ENCODE measurements at regions not wholly inside any gene's neighbourhood (a gene's known extent, or its start where the extent isn't known, plus 50 kb on each side); places are given as distances from the start of the nearest gene placed in this dataset.
"Not testable (repeated sequence)": the region's sequence is repeated elsewhere in the genome, so short reads cannot be mapped to it uniquely, and the experiment has no call there.

DNA sequence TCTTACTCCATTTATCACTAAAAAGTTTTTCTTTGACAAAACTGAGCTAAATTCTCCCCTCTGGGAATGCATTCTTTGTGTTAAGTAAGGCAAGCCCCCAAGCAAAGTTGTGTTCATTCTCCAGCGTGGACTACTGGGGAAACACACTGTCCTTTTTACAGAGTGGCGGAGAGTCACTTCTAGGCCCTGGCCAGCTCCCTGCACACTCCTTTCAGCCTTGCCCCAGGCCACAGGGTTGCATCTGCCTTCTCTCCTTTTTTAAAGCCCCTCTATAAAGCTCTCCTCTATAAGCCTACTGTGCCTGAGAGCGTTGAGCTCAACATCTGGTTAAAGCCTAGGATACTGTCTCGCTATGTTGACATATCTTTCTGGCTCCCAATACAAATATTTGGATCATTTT, 803.4 kb downstream of the PCDH17 start:
- no peak for ATAC-seq
- DNase-seq = no peak
- intact Hi-C loops (cut with DNase I, micrococcal nuclease) = no loop called here

DNA sequence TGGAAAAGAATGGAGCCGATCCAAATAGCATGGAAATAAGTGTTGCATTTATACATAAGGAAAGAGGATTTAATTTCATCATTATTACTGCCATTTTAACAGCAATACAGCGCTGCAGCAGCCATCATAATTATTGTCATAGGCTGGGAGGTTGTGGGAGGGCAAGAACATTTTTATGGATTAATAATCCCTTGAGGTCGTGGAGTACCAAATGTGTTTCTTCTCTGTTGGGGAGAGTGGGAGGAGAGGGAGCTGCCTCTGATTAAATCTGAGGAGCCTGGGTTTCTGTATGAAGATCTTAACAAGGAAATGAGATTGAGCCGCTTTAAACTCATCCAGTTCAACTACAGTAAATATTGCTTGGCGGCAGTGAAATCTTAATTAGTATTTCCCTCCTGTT, 805.9 kb downstream of the PCDH17 start:
- intact Hi-C loops (cut with DNase I, micrococcal nuclease) = no loop called here
- DNase-seq = no peak
- no peak for ATAC-seq

DNA sequence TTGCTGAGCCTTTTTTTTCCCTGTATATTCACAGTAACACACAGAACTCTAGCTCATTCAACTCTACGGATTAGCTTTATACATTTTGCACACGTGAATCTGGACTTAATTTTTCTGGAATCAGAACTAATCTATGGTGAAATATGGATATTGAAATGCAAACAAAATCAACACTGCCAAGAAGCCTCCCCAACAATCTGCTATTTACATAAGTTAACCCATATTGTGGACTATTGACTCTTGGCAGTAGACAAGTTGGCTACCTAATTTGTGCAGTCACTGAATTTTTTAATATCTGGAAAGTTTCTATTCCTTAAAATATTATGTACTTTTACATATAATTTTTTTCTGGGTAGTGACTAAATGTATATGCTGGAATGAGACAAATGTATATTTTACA, 815.4 kb downstream of the PCDH17 start:
- intact Hi-C loops (cut with DNase I, micrococcal nuclease) = no loop called here
- no peak for ATAC-seq
- DNase-seq = no peak

DNA sequence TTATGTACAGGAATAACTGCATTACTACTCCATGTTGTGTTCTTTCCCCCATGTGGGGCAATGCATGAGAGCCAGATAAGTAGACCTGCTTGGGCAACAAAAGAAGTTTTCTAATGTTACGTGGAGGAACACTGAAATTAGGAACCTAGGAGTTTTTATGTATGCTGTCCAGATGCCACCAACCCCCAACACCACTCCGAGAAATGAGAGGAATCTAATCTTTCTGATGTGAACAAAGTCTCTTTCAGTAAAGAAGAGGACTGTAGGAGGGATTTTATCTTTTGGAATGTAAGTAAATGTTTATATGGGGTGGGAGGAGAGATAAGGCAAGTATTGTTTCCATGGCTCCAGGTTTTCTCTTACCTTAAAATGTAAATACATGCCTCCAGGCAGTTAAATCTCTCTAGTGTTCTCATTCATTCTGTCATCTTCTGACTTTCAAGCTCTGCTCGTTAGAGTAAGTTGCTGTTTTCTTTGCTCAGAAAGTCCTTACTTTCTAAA, 820.6 kb downstream of the PCDH17 start:
- DNase-seq (no peak), ATAC-seq (no peak)
- intact Hi-C loops (cut with DNase I, micrococcal nuclease) = no loop called here

DNA sequence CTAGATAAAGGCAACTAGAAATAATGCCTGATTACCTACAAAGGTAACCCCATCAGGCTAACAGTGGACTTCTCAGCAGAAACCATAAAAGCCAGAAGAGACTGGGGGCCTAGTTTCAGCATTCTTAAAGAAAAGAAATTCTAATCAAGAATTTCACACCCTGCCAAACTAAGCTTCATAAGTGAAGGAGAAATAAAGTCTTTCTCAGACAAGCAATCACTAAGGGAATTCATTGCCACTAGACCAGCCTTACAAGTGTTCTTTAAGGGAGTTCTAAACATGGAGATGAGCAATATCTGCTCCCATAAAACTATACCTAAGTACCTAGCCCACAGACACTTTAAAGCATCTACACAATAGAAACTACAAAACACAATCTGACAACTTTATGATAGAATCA, 823.5 kb downstream of the PCDH17 start:
- DNase-seq = no peak
- no peak for ATAC-seq
- intact Hi-C loops (cut with DNase I, micrococcal nuclease) = no loop called here

DNA sequence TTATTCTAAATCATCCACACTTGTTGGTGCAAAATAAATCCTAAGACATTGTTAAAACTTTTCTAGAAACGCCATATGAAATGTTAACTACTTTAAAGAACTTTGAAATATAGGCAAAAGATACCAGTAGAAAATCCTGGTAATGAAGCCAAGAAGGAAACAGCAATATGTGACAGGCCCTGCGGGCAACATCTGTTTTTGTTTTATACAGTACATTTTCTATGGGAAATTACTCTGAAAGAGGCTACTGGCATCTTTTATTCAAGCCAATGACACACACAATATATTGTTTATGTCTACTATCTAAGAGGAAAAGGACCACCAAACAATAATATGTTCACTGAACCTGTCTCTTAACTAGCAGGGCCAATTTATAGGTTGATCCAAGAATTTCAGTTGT, 829.7 kb downstream of the PCDH17 start:
- intact Hi-C loops (cut with DNase I, micrococcal nuclease) = no loop called here
- no peak for ATAC-seq

DNA sequence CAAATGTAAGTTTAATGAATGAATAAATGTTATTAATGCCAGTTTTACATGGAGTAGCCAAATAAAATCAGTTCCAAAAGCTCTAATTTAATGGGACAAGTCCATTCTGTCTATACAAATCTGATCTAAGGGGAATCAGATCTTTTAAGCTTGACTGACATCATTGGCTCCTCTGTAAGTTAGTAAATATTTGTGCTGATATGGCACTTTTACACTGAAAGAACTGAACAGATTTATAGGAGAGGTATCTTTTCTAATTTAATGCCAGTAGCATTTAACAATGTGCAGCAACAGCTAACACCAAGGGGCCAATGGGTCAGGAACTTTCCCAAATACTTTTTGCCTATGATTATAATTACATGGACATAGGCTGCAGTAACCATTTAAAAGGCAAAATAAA, 832.3 kb downstream of the PCDH17 start:
- intact Hi-C loops (cut with DNase I, micrococcal nuclease) = no loop called here
- DNase-seq (no peak), ATAC-seq (no peak)

More for the DNA sequence above, 829.7 kb downstream of the PCDH17 start:
- no peak for DNase-seq

DNA sequence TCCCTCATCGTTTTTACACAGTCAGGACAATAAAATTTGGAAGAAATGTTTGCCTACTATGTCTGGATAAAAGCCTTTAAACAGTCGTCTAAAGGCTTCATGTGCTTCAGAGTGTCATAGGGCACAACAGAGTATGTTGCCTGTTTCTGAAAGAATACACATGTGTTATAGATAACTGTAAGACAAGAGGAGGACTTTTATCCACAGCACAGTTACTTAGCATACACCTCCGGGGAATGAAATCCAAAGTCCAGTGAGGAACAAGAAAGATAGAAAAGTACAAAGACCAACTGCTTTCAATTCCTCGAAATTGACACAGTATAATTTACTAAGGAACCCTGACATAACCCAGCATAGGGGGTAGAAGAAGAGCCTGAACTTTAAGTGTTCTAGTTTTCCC, 835.6 kb downstream of the PCDH17 start:
- DNase-seq (no peak), ATAC-seq (no peak)
- intact Hi-C loops (cut with DNase I, micrococcal nuclease) = no loop called here

DNA sequence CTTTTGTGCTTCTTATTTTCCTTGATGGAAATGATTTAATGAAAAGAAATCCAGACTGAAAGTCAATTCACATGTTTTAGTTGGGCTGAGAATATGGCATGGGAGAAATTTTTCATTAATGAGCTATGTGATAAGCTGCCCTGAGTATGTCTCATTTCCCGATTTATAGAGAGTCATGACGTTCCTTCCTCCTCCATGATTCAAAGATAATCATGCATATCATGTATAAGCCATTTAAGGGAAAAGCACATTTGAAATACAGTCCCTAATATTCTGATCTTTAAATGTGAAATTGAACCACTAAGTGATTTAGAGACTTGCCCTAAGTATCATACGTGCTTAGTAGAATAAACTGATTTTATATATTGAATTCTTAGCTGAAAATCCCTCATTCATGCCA, 840.9 kb downstream of the PCDH17 start:
- intact Hi-C loops (cut with DNase I, micrococcal nuclease) = no loop called here
- DNase-seq (no peak), ATAC-seq (no peak)

DNA sequence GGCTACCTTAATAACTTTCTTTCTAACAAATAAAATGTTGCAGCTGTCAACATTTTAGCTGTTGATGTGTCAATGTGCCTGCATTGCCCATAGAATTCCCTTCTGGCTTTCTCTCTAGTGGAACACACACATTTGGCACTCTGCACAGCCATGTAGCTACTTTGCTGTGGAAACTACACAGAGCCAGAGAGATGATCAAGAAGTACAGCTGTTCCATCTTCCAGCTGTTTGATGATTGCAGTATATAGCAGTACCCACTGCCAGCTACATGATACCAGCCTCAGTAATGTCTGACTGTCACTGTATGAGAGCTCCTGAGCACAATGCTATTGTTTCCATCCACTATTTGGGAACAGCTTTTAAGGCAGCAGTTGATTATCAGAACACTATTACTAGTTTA, 843.0 kb downstream of the PCDH17 start:
- DNase-seq (no peak), ATAC-seq (no peak)
- intact Hi-C loops (cut with DNase I, micrococcal nuclease) = no loop called here

DNA sequence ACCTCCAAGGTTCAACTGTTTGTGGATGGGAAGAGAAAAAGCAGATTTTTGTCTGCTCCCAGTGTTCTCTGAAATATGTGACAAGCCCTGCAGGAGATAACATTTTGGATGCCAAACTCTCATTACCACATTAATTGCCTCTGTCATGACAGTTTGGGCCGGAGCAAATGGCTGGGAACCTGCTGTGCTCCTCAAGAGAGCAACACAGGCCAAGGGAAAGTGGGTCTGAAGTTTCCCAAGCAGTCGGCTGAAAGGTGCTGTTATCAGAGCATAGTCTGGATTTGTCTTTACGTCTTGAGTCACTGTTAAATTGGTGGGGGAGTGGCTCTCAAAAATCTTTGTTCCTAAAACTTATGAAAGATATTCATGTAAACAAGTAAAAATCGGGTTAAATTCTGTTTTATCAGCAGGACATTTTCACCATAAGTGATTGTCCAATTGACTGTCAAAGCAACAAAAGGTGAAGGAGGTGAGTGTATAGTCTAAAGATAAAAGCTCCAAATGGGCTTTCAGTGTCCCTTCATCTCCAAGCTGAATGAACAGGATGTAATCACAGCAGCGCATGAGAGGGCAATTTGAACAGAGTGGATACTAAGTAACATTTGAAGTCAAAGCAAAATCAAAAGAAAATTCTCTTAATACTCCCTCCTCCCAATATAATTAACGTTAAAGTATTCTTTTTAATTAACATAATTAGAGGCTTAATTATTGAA, 844.8 kb downstream of the PCDH17 start:
- intact Hi-C loops (cut with DNase I, micrococcal nuclease) = no loop called here
- ATAC-seq (no peak), DNase-seq (no peak)

DNA sequence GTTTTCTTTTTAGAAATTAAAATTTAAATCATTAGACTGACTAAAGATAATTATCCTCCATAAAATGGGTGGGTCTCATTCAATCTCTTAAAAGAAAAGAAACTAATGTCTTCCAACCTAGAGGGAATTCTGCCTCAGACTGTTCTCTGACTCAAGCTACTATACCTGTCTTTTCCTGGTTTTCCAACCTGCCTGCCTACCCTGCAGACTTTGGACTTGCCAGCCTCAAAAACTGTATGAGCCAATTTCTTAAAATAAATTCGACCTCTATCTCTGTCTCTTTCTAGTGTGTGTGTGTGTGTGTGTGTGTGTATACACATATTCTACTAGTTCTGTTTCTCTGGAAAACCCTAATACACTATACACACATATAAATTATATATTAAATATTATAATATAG, 847.3 kb downstream of the PCDH17 start:
- no peak for DNase-seq
- intact Hi-C loops (cut with DNase I, micrococcal nuclease) = no loop called here
- ATAC-seq = no peak

DNA sequence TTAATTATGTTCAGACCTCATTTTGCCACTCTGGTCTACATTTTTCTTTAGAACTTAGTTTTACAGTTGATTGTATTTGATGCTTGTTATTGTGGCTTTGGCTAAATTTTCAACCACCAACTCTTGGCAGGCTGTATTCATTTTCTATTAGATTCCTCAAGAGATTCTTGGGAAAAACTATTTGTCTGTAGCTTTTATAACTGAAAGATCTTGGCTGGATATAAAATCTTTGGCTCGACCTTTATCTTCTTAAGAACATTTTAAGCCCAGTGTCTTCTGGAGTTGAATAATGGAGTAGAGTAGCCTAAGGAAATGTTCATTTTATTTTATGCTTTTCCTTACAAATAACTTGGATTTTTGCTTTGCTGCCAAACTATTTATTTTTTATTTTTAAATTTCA, 848.5 kb downstream of the PCDH17 start:
- no peak for ATAC-seq
- intact Hi-C loops (cut with DNase I, micrococcal nuclease) = no loop called here

DNA sequence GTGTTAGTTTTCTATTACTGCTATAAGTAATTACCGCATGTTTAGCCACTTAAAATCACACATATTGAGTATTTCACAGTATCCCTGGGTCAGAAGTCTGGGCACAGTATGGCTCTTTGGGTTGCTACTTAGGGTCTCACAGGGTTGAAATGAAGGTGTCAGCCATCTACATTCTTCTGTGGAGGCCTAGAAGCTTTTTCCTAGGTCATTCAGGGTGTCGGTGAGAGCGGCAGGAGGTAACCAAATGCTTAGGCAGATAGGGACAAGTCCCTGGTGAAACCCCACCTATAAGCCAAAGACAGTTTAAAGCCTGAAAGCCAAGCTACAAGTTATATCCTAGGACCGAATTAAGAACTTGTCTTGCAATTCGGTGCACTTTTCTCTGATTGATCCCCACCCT, 856.7 kb downstream of the PCDH17 start:
- no peak for DNase-seq
- no peak for ATAC-seq
- intact Hi-C loops (cut with DNase I, micrococcal nuclease) = no loop called here

More for the DNA sequence above, 848.5 kb downstream of the PCDH17 start:
- no peak for DNase-seq

DNA sequence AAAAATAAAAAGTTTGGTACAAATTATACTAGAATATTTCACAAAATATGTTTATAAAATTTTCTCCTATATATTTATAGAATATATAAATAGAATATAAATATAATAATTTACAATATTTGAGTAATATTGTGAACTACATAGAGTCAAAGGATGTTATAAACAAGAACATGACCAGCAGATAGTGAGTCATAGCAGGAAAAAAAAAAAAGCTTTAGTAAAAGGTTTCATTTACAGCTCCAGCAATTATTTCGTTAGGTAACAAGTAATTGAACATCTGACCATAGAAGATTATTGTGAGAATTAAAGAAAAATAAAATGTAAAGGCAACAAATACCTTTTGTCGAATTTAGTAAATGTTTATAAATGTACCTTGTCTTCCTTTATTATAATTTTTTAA, 864.1 kb downstream of the PCDH17 start:
- ATAC-seq (no peak), DNase-seq (no peak)
- intact Hi-C loops (cut with DNase I, micrococcal nuclease) = no loop called here

DNA sequence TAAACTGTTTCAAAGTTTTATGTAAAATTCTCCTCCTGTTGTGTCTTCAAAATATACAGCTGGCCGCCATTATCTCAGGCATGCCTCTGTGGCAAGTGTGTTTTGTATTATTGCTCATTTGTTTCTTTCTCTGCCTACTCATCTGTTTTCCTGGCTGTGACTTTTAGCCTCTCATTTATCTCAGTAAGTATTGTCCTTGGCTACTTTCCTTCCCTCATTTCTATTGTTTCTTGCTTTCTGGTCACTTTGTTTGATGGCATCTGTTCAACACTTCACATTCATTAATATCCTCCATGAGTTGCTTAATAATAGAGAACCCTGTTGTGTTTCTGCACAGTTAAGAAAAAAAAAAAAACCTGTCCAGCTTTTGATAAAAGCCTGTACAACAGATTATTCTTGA, 869.4 kb downstream of the PCDH17 start:
- DNase-seq = no peak
- ATAC-seq = no peak
- intact Hi-C loops (cut with DNase I, micrococcal nuclease) = no loop called here

DNA sequence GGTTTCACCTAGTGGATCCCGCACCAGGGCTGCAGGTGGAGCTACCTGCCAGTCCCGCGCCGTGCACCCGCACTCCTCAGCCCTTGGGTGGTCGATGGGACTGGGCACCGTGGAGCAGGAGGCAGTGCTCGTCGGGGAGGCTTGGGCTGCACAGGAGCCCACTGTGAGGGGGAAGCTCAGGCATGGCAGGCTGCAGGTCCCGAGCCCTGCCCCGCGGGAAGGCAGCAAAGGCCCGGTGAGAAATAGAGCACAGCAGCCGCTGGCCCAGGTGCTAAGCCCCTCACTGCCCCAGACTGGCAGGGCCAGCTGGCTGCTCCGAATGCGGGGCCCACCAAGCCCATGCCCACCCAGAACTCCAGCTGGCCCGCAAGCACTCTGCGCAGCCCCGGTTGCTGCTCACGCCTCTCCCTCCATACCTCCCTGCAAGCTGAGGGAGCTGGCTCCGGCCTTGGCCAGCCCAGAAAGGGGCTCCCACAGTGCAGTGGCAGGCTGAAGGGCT, 872.7 kb downstream of the PCDH17 start:
- DNase-seq; intact Hi-C loops (cut with DNase I, micrococcal nuclease); ATAC-seq: not testable (repeated sequence)

DNA sequence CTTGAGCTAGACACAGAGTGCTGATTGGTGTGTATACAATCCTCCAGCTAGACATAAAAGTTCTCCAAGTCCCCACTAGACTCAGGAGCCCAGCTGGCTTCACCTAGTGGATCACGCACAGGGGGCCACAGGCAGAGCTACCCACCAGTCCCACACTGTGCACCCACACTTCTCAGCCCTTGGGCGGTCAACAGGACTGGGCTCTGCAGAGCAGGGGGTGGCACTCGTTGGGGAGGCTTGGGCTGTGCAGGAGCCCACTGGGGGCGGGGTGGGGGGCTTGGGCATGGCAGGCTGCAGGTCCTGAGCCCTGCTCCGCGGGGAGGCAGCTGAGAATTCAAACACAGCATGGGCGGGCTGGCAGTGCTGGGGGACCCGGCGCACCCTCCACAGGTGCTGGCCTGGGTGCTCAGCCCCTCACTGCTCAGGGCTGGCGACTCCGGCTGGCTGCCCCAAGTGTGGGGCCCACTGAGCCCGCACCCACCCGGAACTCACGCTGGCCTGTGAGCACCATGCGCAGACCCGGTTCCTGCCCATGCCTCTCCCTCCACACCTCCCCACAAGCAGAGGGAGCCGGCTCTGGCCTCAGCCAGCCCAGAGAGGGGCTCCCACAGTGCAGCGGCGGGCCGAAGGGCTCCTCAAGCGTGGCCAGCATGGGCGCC, 873.8 kb downstream of the PCDH17 start:
- ATAC-seq; intact Hi-C loops (cut with DNase I, micrococcal nuclease); DNase-seq: not testable (repeated sequence)

DNA sequence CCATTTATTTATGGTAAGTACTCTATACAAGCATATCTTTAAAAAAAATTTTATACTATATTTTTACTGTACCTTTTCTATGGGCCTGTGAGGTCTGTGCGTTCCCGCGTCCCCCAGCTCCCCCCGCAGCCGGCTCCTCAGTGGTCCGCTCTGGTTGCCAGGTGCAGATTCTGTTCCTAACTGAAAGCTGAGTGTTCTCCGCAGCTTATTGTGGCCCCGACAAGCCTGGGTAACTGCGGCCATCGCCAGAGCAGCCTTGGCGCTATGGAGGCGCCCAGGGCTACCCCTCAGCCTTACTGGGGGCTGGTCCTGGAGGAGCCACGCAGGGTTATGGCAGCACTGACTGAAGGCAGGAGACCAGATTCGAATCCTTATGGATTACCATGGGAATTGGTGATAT, 896.8 kb downstream of the PCDH17 start:
- ATAC-seq = no peak

DNA sequence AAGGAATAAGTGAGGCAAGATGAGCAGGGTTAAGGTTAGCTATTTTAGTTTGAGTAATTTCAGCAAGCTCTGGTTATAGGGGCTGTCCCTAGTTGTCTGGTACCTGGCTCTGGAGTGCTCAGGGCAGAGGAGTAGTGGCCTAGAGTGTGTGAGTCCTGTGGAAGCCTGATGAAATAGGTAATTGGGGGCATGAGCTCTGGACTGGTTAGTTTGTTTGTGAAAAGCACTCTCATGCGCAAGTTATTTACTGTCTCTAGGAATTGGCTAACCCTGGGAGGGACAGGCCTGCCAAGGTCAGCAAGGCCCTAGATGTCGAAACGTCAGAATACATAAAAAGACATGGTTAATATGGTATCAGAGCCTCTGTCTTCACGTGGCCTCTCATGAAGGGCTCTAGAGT, 900.1 kb downstream of the PCDH17 start:
- DNase-seq (no peak), ATAC-seq (no peak)

More for the DNA sequence above, 896.8 kb downstream of the PCDH17 start:
- no peak for DNase-seq
- intact Hi-C loops (cut with DNase I, micrococcal nuclease) = no loop called here

DNA sequence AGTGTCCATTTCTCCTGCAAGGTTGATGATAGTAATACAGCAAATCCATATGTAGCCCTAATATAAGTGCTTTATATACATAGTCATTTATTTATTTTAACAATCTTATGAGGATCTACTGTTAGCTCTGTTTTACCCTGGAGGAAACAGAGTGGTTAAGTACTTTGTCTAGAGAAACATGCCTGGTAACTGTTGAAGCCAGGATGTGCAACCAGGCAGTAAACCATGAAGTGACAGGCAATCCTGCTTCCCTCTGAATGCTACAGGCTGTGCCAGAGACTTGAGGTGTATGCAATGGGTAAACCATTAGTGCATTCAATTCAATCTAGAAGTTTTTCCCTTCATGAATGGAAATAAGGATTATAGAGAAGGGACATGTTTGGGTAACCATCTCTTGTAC, 911.0 kb downstream of the PCDH17 start:
- intact Hi-C loops (cut with DNase I, micrococcal nuclease) = no loop called here
- no peak for DNase-seq
- no peak for ATAC-seq

More for the DNA sequence above, 900.1 kb downstream of the PCDH17 start:
- intact Hi-C loops (cut with DNase I, micrococcal nuclease) = no loop called here

Data from left colon (tissue), 2 donors.